Uterus (tissue), 2 donors: ENCODE measurements at regions not wholly inside any gene's neighbourhood (a gene's known extent, or its start where the extent isn't known, plus 50 kb on each side); places are given as distances from the start of the nearest gene placed in this dataset.
"Not testable (repeated sequence)": the region's sequence is repeated elsewhere in the genome, so short reads cannot be mapped to it uniquely, and the experiment has no call there.

Source experiments
- CTCF ChIP-seq, 4 experiments: fragments of 200-600 bp in 2 of 4; fragments of 450-650 bp in 2 of 4; sonication (generic) in 2 of 4; IDR thresholded peaks; one replicate each; pipeline ENCODE4 v1.5.1; 2016 to 2019; ENCODE audit warnings: antibody characterized with exemption in 4 of 4, mild to moderate bottlenecking in 2 of 4, moderate library complexity in 1 of 4
- POLR2A ChIP-seq, 2 donors: fragments of 450-650 bp; IDR thresholded peaks; one replicate each; pipeline ENCODE4 v1.6.1; 2016; ENCODE audit warnings: antibody characterized with exemption in 2 of 2, mild to moderate bottlenecking in 1 of 2, moderate library complexity in 1 of 2

GRCh38 chr16:21530729-21531383, 68.5 kb upstream of the METTL9 start:
- not testable (repeated sequence) for TF ChIP-seq CTCF, POLR2A (IDR thresholded peaks at IDR 0.05)
